K562 (cell line): ENCODE measurements at regions not wholly inside any gene's neighbourhood (a gene's known extent, or its start where the extent isn't known, plus 50 kb on each side); places are given as distances from the start of the nearest gene placed in this dataset.

Experiments used
- ATAC-seq: fragments of 200-7000 bp; cut with Tn5 transposase; 3 replicates; pipeline ENCODE4 v1.9.1; 2020; ENCODE audit warnings: moderate library complexity
- BruUV-seq: library from RNA; stranded (reverse); fragments of 400-500 nt; replicated peaks from 2 replicates; lab custom pipeline; 2021; lab: Mats Ljungman, UMichigan
- CTCF ChIA-PET: fragments of 300-600 bp; formaldehyde crosslinking; extraction: SDS; loops from one replicate; lab custom pipeline; 2021; ENCODE audit warnings: low intra/inter-chr PET ratio; lab: Yijun Ruan, JAX
- POLR2A ChIA-PET: fragments of 300-600, 350-650 bp; sonication (Branson Sonifier 250); formaldehyde crosslinking; extraction: SDS; loops from one replicate; lab custom pipeline; 2021; ENCODE audit warnings: antibody characterized with exemption, inconsistent platforms; lab: Yijun Ruan, JAX
- DNase-seq, 4 experiments: peaks; one replicate each; pipeline versions ENCODE4 v3.0.0 to v3.0.0-alpha.2; 2011 to 2018; ENCODE audit warnings: low spot score in 3 of 4, mixed read lengths in 3 of 4; ENCODE audit errors: extremely low read depth in 1 of 4
- FAIRE-seq: peaks from 2 replicates; lab custom pipeline; 2011; peaks lifted over from hg19 to GRCh38; lab: Jason Lieb, UNC
- H2AFZ ChIP-seq: 2 replicates; pipeline ENCODE4 v1.6.0; 2011; ENCODE audit warnings: low read depth, low read length, control low read depth, inconsistent platforms
- H3K27ac ChIP-seq: fragments of 200-600 bp; 3 replicates; pipeline ENCODE4 v1.8.0; 2011; ENCODE audit warnings: low read depth, mild to moderate bottlenecking, control low read depth, inconsistent platforms, low read length, moderate library complexity, mixed read lengths; ENCODE audit errors: extremely low read depth
- H3K27me3 ChIP-seq, 2 experiments: fragments of 300-600 bp in 1 of 2; 2 replicates in 1 of 2; 3 replicates in 1 of 2; pipeline versions ENCODE4 v1.6.0 to v1.8.0; 2011; ENCODE audit warnings: inconsistent platforms in 2 of 2, low read length in 2 of 2, mild to moderate bottlenecking in 1 of 2, mixed read lengths in 1 of 2, moderate library complexity in 1 of 2; ENCODE audit not compliant: control insufficient read depth in 2 of 2, insufficient read depth in 2 of 2
- H3K36me3 ChIP-seq: fragments of 300-600 bp; 3 replicates; pipeline ENCODE4 v1.8.0; 2011; ENCODE audit warnings: mild to moderate bottlenecking, low read length, inconsistent platforms; ENCODE audit not compliant: control insufficient read depth, insufficient read depth
- H3K4me1 ChIP-seq, 2 experiments: fragments of 200-600 bp in 1 of 2; replicated peaks in 1 of 2; 2 replicates in 1 of 2; 3 replicates in 1 of 2; pipeline versions ENCODE4 v1.5.1 to v1.8.0; 2011; ENCODE audit warnings: inconsistent platforms in 2 of 2, low read length in 2 of 2, mild to moderate bottlenecking in 1 of 2, mixed read lengths in 1 of 2, moderate library complexity in 1 of 2; ENCODE audit not compliant: control insufficient read depth in 2 of 2, insufficient read depth in 2 of 2
- H3K4me2 ChIP-seq: 2 replicates; pipeline ENCODE4 v1.6.1; 2011; ENCODE audit warnings: low read length, control low read depth, inconsistent platforms, mixed read lengths; ENCODE audit not compliant: insufficient read depth
- H3K4me3 ChIP-seq: fragments of 200-600 bp; sonication (generic), shearing (Covaris generic); 2 replicates; pipeline ENCODE4 v1.5.1; 2016; ENCODE audit warnings: control low read depth, inconsistent platforms
- H3K79me2 ChIP-seq: fragments of 200-600 bp; 3 replicates; pipeline ENCODE4 v1.8.0; 2011; ENCODE audit warnings: low read length, inconsistent platforms; ENCODE audit not compliant: control insufficient read depth, insufficient read depth
- H3K9ac ChIP-seq, 2 experiments: 2 replicates each; pipeline versions ENCODE4 v1.6.0 to v1.6.1; 2011; ENCODE audit warnings: low read depth in 2 of 2, low read length in 2 of 2, control low read depth in 1 of 2, inconsistent platforms in 1 of 2, mild to moderate bottlenecking in 1 of 2, mixed read lengths in 1 of 2; ENCODE audit not compliant: insufficient read depth in 1 of 2
- H3K9me1 ChIP-seq: one replicate; pipeline ENCODE4 v1.6.0; 2011; ENCODE audit warnings: inconsistent platforms, mild to moderate bottlenecking, low read length, moderate library complexity; ENCODE audit not compliant: control insufficient read depth, insufficient read depth
- H3K9me3 ChIP-seq: replicated peaks from 2 replicates; pipeline ENCODE4 v1.5.1; 2011; ENCODE audit warnings: low read depth, low read length, inconsistent platforms; ENCODE audit not compliant: control insufficient read depth, insufficient read depth
- H4K20me1 ChIP-seq: replicated peaks from 2 replicates; pipeline ENCODE4 v1.6.1; 2011; ENCODE audit warnings: low read length, inconsistent platforms, mixed read lengths; ENCODE audit not compliant: control insufficient read depth, insufficient read depth
- E2F3 ChIP-seq: fragments of 250-450 bp; sonication (Bioruptor Pico); IDR thresholded peaks from 2 replicates; pipeline ENCODE4 v1.4.0; 2020; ENCODE audit warnings: mild to moderate bottlenecking
- MAFF ChIP-seq: IDR thresholded peaks from 2 replicates; pipeline ENCODE4 v1.6.1; 2012; ENCODE audit warnings: low read length, improper control_type of control experiment
- MXI1 ChIP-seq: IDR thresholded peaks from 2 replicates; pipeline ENCODE4 v1.6.1; 2011; ENCODE audit warnings: low read depth, mild to moderate bottlenecking, improper control_type of control experiment, low read length
- POLR2AphosphoS5 ChIP-seq: IDR thresholded peaks from 2 replicates; pipeline ENCODE4 v1.6.1; 2011; ENCODE audit warnings: mild to moderate bottlenecking, low read depth, low read length, moderate library complexity; ENCODE audit not compliant: control insufficient read depth, insufficient read depth
- RBBP5 ChIP-seq: fragments of 200-600 bp; sonication (generic); IDR thresholded peaks from 2 replicates; pipeline ENCODE4 v1.6.1; 2012; ENCODE audit warnings: borderline replicate concordance, mild to moderate bottlenecking, low read length, control low read depth, inconsistent platforms; ENCODE audit not compliant: insufficient read depth, poor library complexity, severe bottlenecking
- SRSF9 ChIP-seq: fragments of 200-400 bp; formaldehyde crosslinking; IDR thresholded peaks from 2 replicates; pipeline ENCODE4 v1.6.1; 2017; ENCODE audit warnings: low read depth, low read length, borderline replicate concordance
- ZNF695 ChIP-seq: fragments of 450-650 bp; formaldehyde crosslinking; IDR thresholded peaks from 2 replicates; pipeline ENCODE4 v1.4.0; 2020; ENCODE audit warnings: mild to moderate bottlenecking, moderate library complexity
- WGBS: fragments of 100-300 bp; shearing (Covaris generic); methylation state at CpG from one replicate; pipeline ENCODE4 v1.1.6; 2016; ENCODE audit warnings: low coverage, mixed read lengths; ENCODE audit not compliant: insufficient coverage; ENCODE audit errors: missing lambda C conversion rate; 5-methylcytosine and 5-hydroxymethylcytosine counted together
- in situ Hi-C: fragments of 300-500 bp; cut with MboI; formaldehyde crosslinking; loops from 4 replicates; pipeline ENCODE4 v1.15.0; 2018; ENCODE audit warnings: inconsistent platforms, mixed read lengths
- intact Hi-C: fragments of 100-400 bp; cut with micrococcal nuclease; formaldehyde crosslinking; loops from 2 replicates; pipeline ENCODE4 v1.14.2; 2022
- TF ChIP-seq, protein P1 (sequence below): fragments of 250-450 bp; sonication (Bioruptor Pico); IDR thresholded peaks from 2 replicates; pipeline ENCODE4 v1.4.0; 2020
- TF ChIP-seq, protein P2 (sequence below): sonication (generic); formaldehyde crosslinking; IDR thresholded peaks from 2 replicates; pipeline ENCODE4 v1.8.0; 2022; ENCODE audit warnings: mild to moderate bottlenecking, missing genetic modification reagents, borderline replicate concordance
- TF ChIP-seq, protein P3 (sequence below): fragments of 450-650 bp; formaldehyde crosslinking; IDR thresholded peaks from 2 replicates; pipeline ENCODE4 v1.4.0; 2020; ENCODE audit warnings: mild to moderate bottlenecking, moderate library complexity

DNA sequence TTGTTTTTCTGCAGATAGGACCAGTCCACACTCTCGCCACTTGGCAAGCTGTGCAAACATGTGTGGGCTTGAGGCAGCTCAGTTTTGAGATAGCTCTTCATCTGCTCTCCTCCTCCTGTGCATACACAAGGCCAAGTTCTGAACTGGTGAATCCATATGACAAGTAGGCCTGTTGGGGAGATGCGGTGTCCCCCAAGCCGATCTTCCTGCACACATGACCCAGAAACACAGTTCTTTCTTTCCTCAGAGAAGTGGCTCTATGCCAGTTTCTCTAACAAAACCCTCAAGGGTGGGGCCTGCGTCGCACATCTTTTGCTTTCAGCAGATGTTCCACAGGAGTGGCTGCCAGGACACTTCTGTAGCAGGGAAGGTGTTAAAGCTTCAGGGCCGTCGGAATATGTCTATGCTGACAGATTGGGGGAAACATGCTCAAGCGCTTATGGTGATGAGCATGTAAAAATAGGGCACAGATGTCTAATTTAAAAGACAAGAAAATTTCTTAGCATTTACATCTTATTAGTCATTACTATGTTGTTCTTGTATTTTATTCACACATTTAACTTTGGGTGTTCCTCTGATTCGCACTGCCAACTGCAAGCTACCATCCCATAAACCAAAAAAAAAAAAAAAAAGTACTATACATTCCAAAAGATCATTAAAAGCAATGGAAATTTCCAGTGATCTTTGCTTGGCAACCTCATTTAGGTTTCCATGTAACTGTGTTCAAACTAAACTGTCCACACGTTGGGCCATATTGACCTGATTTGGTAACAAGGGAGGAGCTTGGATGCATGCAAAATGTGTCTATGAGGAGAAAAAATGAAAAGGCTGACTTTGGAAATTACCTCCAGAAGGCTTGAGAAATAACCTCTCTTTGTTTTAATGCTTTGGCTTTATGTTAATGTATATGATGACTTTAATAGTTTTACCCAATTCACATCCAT, 1055.5 kb upstream of the KLHL29 start:
- H3K9me3 ChIP-seq, result no peaks in the 10 kb centered on the region
- no peaks in the 10 kb centered on the region for H4K20me1 ChIP-seq
- H3K27ac ChIP-seq, result no peak overlapping the region
- intact Hi-C loops (no loop called here), in situ Hi-C loops (no loop called here)
- BruUV-seq, result no TSS peak
- H3K9ac ChIP-seq, result no peak overlapping the region
- no peak for ATAC-seq
- H3K4me1 ChIP-seq, result no peaks in the 10 kb centered on the region
- H3K36me3 ChIP-seq, result no peaks in the 10 kb centered on the region
- H2AFZ ChIP-seq, result no peak overlapping the region
- DNase-seq, result no peak
- no peak overlapping the region for H3K4me3 ChIP-seq
- ChIA-PET CTCF (no interaction called here), POLR2A (interaction anchor here (0.8 kb wide), 1 partner anchor 387 kb away, joined by 3 read pairs; no protein-coding TSS in a partner anchor)
- 0% methylated on average over 9 of the region's 10 CpGs for WGBS
- FAIRE-seq, result no peak
- H3K27me3 ChIP-seq, result no peaks in the 10 kb centered on the region
- no peaks in the 10 kb centered on the region for H3K79me2 ChIP-seq
- no peak overlapping the region for H3K4me2 ChIP-seq
- no peaks in the 10 kb centered on the region for H3K9me1 ChIP-seq
- TF ChIP-seq ZNF695 (CRISPR knock-in tag) (no peak), E2F3 (CRISPR knock-in tag) (no peak), MXI1 (no peak), RBBP5 (no peak), MAFF (no peak), SRSF9 (no peak), POLR2AphosphoS5 (no peak)
- TF ChIP-seq, protein P1, sequence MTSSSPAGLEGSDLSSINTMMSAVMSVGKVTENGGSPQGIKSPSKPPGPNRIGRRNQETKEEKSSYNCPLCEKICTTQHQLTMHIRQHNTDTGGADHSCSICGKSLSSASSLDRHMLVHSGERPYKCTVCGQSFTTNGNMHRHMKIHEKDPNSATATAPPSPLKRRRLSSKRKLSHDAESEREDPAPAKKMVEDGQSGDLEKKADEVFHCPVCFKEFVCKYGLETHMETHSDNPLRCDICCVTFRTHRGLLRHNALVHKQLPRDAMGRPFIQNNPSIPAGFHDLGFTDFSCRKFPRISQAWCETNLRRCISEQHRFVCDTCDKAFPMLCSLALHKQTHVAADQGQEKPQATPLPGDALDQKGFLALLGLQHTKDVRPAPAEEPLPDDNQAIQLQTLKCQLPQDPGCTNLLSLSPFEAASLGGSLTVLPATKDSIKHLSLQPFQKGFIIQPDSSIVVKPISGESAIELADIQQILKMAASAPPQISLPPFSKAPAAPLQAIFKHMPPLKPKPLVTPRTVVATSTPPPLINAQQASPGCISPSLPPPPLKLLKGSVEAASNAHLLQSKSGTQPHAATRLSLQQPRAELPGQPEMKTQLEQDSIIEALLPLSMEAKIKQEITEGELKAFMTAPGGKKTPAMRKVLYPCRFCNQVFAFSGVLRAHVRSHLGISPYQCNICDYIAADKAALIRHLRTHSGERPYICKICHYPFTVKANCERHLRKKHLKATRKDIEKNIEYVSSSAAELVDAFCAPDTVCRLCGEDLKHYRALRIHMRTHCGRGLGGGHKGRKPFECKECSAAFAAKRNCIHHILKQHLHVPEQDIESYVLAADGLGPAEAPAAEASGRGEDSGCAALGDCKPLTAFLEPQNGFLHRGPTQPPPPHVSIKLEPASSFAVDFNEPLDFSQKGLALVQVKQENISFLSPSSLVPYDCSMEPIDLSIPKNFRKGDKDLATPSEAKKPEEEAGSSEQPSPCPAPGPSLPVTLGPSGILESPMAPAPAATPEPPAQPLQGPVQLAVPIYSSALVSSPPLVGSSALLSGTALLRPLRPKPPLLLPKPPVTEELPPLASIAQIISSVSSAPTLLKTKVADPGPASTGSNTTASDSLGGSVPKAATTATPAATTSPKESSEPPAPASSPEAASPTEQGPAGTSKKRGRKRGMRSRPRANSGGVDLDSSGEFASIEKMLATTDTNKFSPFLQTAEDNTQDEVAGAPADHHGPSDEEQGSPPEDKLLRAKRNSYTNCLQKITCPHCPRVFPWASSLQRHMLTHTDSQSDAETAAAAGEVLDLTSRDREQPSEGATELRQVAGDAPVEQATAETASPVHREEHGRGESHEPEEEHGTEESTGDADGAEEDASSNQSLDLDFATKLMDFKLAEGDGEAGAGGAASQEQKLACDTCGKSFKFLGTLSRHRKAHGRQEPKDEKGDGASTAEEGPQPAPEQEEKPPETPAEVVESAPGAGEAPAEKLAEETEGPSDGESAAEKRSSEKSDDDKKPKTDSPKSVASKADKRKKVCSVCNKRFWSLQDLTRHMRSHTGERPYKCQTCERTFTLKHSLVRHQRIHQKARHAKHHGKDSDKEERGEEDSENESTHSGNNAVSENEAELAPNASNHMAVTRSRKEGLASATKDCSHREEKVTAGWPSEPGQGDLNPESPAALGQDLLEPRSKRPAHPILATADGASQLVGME, result no peak
- TF ChIP-seq, protein P2, sequence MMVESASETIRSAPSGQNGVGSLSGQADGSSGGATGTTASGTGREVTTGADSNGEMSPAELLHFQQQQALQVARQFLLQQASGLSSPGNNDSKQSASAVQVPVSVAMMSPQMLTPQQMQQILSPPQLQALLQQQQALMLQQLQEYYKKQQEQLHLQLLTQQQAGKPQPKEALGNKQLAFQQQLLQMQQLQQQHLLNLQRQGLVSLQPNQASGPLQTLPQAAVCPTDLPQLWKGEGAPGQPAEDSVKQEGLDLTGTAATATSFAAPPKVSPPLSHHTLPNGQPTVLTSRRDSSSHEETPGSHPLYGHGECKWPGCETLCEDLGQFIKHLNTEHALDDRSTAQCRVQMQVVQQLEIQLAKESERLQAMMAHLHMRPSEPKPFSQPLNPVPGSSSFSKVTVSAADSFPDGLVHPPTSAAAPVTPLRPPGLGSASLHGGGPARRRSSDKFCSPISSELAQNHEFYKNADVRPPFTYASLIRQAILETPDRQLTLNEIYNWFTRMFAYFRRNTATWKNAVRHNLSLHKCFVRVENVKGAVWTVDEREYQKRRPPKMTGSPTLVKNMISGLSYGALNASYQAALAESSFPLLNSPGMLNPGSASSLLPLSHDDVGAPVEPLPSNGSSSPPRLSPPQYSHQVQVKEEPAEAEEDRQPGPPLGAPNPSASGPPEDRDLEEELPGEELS, result no peak
- TF ChIP-seq, protein P3, sequence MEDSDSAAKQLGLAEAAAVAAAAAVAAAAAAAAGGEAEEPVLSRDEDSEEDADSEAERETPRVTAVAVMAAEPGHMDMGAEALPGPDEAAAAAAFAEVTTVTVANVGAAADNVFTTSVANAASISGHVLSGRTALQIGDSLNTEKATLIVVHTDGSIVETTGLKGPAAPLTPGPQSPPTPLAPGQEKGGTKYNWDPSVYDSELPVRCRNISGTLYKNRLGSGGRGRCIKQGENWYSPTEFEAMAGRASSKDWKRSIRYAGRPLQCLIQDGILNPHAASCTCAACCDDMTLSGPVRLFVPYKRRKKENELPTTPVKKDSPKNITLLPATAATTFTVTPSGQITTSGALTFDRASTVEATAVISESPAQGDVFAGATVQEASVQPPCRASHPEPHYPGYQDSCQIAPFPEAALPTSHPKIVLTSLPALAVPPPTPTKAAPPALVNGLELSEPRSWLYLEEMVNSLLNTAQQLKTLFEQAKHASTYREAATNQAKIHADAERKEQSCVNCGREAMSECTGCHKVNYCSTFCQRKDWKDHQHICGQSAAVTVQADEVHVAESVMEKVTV (CRISPR knock-in tag), result no peak
